ENCODE measurements at regions not wholly inside any gene's neighbourhood (a gene's known extent, or its start where the extent isn't known, plus 50 kb on each side); places are given as distances from the start of the nearest gene placed in this dataset.

DNA sequence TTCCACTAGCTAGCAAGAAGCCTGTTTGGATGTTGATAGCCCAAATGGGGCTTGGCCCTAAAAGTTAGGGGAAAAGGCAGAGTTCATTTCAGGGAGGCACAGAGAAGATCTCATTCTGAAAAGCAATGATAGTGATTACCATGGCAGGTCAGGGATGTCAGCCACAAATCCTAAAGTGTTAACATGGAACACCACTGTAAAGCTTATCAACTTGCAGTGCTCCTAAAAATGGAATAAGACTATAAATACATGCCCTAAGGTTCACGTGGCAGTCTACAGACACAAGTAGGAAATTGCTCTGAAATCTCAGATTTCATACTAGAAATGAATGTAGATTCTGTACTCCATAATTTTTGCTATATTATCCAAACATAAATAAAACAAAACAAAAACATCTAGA is 280.0 kb upstream of the E2F7 start:
- Mint-ChIP-seq H3K27ac (no peak overlapping the region), H3K4me3 (no peak overlapping the region), H3K9me3 (peaks cover 0 to 4% of the 10 kb centered on the region in 2 donors), H3K36me3 (no peaks in the 10 kb centered on the region), H3K4me1 (no peaks in the 10 kb centered on the region), H3K27me3 (ENCODE audit: low read depth in 2 of 2) (no peaks in the 10 kb centered on the region)
- ATAC-seq: no peak
- no peak for DNase-seq
- H3K4me3 ChIP-seq (ENCODE audit: low read length): no peak overlapping the region
- H3K9me3 ChIP-seq (ENCODE audit: control insufficient read depth, insufficient read depth, low read length): no peaks in the 10 kb centered on the region
- WGBS (ENCODE audit: insufficient coverage): 83% methylated on average over 1 of the region's 1 CpG
- no peak overlapping the region for H3K27ac ChIP-seq (ENCODE audit: low read length)
- H3K27me3 ChIP-seq (ENCODE audit: control insufficient read depth, insufficient read depth, low read length): no peaks in the 10 kb centered on the region
- H3K4me1 ChIP-seq (ENCODE audit: control insufficient read depth, insufficient read depth, low read length): no peaks in the 10 kb centered on the region
- TF ChIP-seq, protein P1, sequence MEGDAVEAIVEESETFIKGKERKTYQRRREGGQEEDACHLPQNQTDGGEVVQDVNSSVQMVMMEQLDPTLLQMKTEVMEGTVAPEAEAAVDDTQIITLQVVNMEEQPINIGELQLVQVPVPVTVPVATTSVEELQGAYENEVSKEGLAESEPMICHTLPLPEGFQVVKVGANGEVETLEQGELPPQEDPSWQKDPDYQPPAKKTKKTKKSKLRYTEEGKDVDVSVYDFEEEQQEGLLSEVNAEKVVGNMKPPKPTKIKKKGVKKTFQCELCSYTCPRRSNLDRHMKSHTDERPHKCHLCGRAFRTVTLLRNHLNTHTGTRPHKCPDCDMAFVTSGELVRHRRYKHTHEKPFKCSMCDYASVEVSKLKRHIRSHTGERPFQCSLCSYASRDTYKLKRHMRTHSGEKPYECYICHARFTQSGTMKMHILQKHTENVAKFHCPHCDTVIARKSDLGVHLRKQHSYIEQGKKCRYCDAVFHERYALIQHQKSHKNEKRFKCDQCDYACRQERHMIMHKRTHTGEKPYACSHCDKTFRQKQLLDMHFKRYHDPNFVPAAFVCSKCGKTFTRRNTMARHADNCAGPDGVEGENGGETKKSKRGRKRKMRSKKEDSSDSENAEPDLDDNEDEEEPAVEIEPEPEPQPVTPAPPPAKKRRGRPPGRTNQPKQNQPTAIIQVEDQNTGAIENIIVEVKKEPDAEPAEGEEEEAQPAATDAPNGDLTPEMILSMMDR (IDR thresholded peaks at IDR 0.05): no peak
- no peaks in the 10 kb centered on the region for H3K36me3 ChIP-seq (ENCODE audit: control insufficient read depth, insufficient read depth, low read length)
- intact Hi-C loops (cut with micrococcal nuclease): no loop called here

- H3K27ac Mint-ChIP-seq: no peak overlapping the region
- no peak for ATAC-seq
- DNase-seq: no peak
- no peaks in the 10 kb centered on the region for H3K27me3 Mint-ChIP-seq (ENCODE audit: low read depth in 2 of 2)
- no peaks in the 10 kb centered on the region for H3K36me3 Mint-ChIP-seq
- H3K4me1 ChIP-seq (ENCODE audit: control insufficient read depth, insufficient read depth, low read length): no peaks in the 10 kb centered on the region
- no peaks in the 10 kb centered on the region for H3K9me3 ChIP-seq (ENCODE audit: control insufficient read depth, insufficient read depth, low read length)
- H3K9me3 Mint-ChIP-seq: peaks cover under 1 to 3% of the 10 kb centered on the region in 2 donors
- no CpG with 5 or more reads among the region's 1 CpG for WGBS (ENCODE audit: insufficient coverage)
- no peak overlapping the region for H3K27ac ChIP-seq (ENCODE audit: low read length)
- H3K4me3 Mint-ChIP-seq: no peak overlapping the region
- H3K4me3 ChIP-seq (ENCODE audit: low read length): no peak overlapping the region
- H3K36me3 ChIP-seq (ENCODE audit: control insufficient read depth, insufficient read depth, low read length): no peaks in the 10 kb centered on the region
- H3K27me3 ChIP-seq (ENCODE audit: control insufficient read depth, insufficient read depth, low read length): no peaks in the 10 kb centered on the region
- intact Hi-C loops (cut with micrococcal nuclease): no loop called here
- TF ChIP-seq, protein P1 (IDR thresholded peaks at IDR 0.05): no peak
- no peaks in the 10 kb centered on the region for H3K4me1 Mint-ChIP-seq
Measured at GRCh38 chr12:77344651-77345050, 279.3 kb upstream of the E2F7 start.

DNA sequence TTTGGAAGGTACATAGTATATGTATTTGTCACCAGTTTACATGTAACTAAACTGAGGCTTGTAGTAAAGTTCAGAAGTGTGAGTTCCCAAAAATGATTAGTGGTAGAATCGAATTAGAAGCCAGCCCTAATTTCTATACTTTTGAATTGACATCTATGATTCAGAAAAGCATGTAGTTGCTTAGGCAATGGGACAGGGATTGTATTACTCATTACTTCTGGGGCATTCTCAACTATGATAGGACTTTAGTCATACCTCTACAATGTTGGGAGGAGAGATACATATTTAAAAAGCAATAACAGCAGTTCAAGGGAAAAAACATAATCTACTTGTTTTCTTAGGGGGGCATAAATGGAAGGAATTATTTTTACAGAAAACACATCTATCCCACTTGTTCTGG is 277.9 kb upstream of the E2F7 start:
- no peak for ATAC-seq
- no peak overlapping the region for H3K4me3 ChIP-seq (ENCODE audit: low read length)
- 57% methylated on average over 1 of the region's 1 CpG for WGBS (ENCODE audit: insufficient coverage)

DNA sequence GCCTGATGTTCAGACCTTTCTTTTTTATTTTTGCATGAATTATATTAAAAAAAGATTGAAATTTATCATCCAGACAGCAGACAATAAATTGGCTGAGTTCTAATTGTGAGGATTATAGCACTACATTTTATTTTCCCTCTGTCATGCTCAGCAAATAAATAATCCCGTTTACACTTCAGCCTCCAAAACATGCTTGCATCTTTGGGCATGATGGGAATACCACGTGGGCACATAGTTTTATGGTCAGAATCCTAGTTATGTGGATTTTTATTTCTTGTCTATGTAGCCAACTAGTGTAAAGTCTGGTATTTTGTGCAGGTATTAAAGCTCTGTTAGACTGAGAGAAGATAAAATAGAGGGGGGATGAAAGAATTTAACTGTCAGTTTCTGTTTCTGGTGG is 276.9 kb upstream of the E2F7 start:
- no peak overlapping the region for H3K27ac ChIP-seq (ENCODE audit: low read length)
- H3K4me3 Mint-ChIP-seq: no peak overlapping the region

More for the DNA sequence above, 277.9 kb upstream of the E2F7 start:
- Mint-ChIP-seq H3K27me3 (ENCODE audit: low read depth in 2 of 2) (no peaks in the 10 kb centered on the region), H3K27ac (no peak overlapping the region), H3K4me1 (no peaks in the 10 kb centered on the region), H3K9me3 (peaks cover 3 to 5% of the 10 kb centered on the region in 2 donors), H3K36me3 (no peaks in the 10 kb centered on the region), H3K4me3 (no peak overlapping the region)
- TF ChIP-seq, protein P1 (IDR thresholded peaks at IDR 0.05): no peak
- no peak for DNase-seq
- no peaks in the 10 kb centered on the region for H3K36me3 ChIP-seq (ENCODE audit: control insufficient read depth, insufficient read depth, low read length)
- intact Hi-C loops (cut with micrococcal nuclease): no loop called here
- no peaks in the 10 kb centered on the region for H3K27me3 ChIP-seq (ENCODE audit: control insufficient read depth, insufficient read depth, low read length)
- no peaks in the 10 kb centered on the region for H3K9me3 ChIP-seq (ENCODE audit: control insufficient read depth, insufficient read depth, low read length)
- H3K4me1 ChIP-seq (ENCODE audit: control insufficient read depth, insufficient read depth, low read length): no peaks in the 10 kb centered on the region
- H3K27ac ChIP-seq (ENCODE audit: low read length): no peak overlapping the region

More for the DNA sequence above, 276.9 kb upstream of the E2F7 start:
- Mint-ChIP-seq H3K36me3 (no peaks in the 10 kb centered on the region), H3K9me3 (peaks cover 3 to 5% of the 10 kb centered on the region in 2 donors), H3K4me1 (no peaks in the 10 kb centered on the region), H3K27ac (no peak overlapping the region), H3K27me3 (ENCODE audit: low read depth in 2 of 2) (no peaks in the 10 kb centered on the region)
- Histone ChIP-seq H3K36me3 (ENCODE audit: control insufficient read depth, insufficient read depth, low read length) (no peaks in the 10 kb centered on the region), H3K4me1 (ENCODE audit: control insufficient read depth, insufficient read depth, low read length) (no peaks in the 10 kb centered on the region), H3K27me3 (ENCODE audit: control insufficient read depth, insufficient read depth, low read length) (no peaks in the 10 kb centered on the region), H3K9me3 (ENCODE audit: control insufficient read depth, insufficient read depth, low read length) (no peaks in the 10 kb centered on the region), H3K4me3 (ENCODE audit: low read length) (no peak overlapping the region)
- WGBS (ENCODE audit: insufficient coverage): 43% methylated on average over 1 of the region's 2 CpGs
- no peak for DNase-seq
- ATAC-seq: no peak
- TF ChIP-seq, protein P1 (IDR thresholded peaks at IDR 0.05): no peak
- intact Hi-C loops (cut with micrococcal nuclease): no loop called here
